Stimulated activated CD4-positive, alpha-beta T cell treated with anti-CD3 and anti-CD28 coated beads, Interleukin-4, amount 100 ng/mL, for 4 hours (primary cell): ENCODE measurements at regions not wholly inside any gene's neighbourhood (a gene's known extent, or its start where the extent isn't known, plus 50 kb on each side); places are given as distances from the start of the nearest gene placed in this dataset.
A peak's percentile ranks its signal among the peaks of the same experiment; 100 is the strongest.

ENCODE experiments used
- DNase-seq, 2 experiments: peaks; one replicate each; pipeline ENCODE4 v3.0.0-alpha.2; 2020

- DNase-seq: no peak
These were observed 67.3 kb upstream of the NPY start for GRCh38 chr7:24216576-24217125.

- DNase-seq: no peak
These were observed 62.5 kb upstream of the NPY start for GRCh38 chr7:24221500-24221899.

GRCh38 chr7:24227068-24227467 is 56.9 kb upstream of the NPY start:
- DNase-seq: no peak

GRCh38 chr7:24227603-24228359 is 56.2 kb upstream of the NPY start:
- peak in 1 of 2 experiments; percentile 17 for DNase-seq

- no peak for DNase-seq
These were observed 54.3 kb upstream of the NPY start for GRCh38 chr7:24229481-24230226.

GRCh38 chr7:24231493-24231892 is 52.5 kb upstream of the NPY start:
- no peak for DNase-seq

- no peak for DNase-seq
These were observed 50.6 kb upstream of the NPY start for GRCh38 chr7:24233386-24233785.
